HG03469 (cell line): ENCODE measurements at regions not wholly inside any gene's neighbourhood (a gene's known extent, or its start where the extent isn't known, plus 50 kb on each side); places are given as distances from the start of the nearest gene placed in this dataset.
A peak's percentile ranks its signal among the peaks of the same experiment; 100 is the strongest.
"Not testable (repeated sequence)": the region's sequence is repeated elsewhere in the genome, so short reads cannot be mapped to it uniquely, and the experiment has no call there.

Experiments
- ATAC-seq: cut with Tn5 transposase; IDR thresholded peaks from one replicate; pipeline ENCODE4 v1.9.1; 2021; ENCODE audit warnings: mild to moderate bottlenecking, moderate library complexity, moderate number of reproducible peaks; ENCODE audit not compliant: unreplicated experiment

DNA sequence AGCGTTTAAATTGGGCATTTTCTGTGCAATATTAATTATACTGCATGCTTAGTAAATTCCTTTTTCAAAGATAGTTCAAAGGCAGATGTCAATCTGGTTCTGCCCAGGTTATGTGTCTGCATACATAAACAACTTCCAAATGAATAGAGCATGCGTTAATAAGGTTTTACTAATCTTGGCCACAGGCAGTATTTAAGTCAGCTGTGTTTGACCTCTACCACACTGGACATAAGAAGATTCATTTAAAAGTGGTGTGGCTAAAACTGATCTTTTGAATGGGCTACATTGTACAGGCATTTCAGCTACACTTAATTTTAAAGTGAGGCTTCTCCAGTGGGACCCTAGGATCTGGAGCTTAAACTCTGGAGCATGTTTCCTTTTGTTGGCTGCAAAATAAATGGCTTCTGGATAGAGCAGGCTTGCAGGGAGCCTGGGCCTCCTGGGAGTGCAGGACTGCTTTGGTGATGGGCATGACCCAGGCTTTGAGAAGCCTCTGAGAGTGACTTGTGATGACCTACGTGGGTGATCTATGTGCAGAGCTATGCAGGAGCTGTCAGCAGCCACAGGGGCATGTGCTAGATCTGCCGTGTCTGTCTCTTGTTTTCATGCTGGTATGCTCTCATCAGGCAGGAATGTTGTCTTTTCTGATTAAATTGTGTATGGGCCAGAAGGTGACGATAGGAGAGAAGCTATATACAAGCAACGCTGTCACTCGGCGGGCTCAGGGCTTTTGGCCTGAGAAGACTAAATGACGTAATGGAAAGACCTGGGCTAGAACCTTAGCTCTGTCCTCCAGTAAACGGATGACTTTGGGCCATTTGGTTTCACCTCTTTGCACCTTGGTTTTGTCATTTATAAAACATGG is 331.2 kb downstream of the QKI start:
- ATAC-seq: no peak

DNA sequence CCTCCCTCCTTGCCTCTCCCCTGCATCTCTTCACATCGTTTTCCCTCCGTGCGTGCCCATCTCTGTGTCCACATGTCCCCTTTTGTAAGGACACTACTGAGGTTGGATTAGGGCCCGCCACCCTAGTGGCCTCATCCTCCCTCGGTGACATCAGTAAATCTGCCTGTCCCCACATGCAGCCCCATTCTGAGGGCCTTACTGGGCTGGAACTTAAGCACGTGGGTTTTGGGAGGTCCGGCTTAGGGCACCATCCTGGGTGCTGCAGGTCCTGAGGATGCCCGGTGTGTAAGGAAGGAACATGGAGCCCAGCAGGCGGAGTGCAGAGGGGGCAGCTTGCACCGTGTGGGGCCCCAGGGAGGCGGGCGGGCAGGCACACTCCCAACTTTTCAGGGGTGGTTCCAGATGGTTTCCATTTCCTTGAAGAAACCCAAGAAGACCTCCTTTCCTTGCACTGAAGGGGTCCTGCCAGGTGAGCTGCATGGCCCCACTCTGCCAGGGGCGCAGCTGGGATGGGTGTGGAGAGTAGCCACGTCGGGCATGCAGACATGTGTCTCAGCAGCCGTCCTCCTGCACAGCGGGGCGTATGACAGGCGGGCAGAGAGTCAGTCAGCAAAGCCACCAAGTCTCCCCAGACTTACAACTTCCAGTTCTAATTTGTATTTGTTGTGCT is 329.9 kb downstream of the QKI start:
- ATAC-seq: no peak

DNA sequence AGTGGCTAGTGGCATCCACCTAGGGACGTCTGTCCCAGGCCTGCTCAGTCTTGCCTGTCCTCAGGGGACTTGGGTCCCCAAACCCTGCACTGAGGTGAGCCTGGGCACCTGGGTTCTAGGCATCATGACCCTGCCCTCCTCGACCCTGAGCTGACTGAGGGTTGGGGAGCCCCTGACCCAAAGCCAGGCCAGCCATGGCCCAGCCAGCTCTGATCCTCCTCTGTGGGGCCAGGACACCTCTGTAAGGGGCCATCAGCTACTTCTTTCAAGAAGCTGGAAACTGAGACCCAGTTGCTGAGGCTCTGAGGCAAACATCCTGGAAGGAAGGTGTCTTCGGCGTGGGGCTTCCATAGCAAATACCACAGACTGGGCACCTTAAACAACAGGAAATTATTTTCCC is 329.3 kb downstream of the QKI start:
- ATAC-seq: no peak

DNA sequence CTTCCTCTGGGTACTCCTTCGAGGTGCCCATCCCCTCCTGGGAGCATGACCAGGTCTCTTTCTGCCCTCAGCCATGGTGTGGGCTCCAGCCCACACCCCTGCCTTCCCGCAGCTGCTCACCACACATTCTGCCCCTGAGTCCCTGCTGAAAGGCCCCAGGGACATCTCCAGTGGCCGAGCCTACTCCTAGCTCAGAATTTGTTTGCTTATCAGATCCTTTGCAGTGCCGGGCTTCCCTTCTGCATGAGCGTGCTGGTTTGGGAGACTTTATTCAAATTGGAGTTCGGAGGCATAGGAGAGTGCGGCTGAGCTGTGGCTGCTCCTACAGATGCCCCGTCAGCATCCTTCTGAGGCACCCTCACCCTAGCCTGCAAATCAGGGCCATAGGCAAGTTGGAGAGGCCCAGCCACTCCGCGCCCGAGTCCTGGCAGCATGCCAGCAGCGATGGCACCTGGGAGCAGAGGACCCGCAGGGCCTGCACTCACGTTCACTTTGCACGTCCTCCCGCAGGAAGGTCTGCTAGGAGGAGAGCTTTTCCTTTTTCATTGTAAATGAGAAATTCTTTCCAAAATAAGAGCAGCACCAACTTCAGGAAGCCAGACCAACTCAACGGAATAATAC is 327.3 kb downstream of the QKI start:
- ATAC-seq: no peak

DNA sequence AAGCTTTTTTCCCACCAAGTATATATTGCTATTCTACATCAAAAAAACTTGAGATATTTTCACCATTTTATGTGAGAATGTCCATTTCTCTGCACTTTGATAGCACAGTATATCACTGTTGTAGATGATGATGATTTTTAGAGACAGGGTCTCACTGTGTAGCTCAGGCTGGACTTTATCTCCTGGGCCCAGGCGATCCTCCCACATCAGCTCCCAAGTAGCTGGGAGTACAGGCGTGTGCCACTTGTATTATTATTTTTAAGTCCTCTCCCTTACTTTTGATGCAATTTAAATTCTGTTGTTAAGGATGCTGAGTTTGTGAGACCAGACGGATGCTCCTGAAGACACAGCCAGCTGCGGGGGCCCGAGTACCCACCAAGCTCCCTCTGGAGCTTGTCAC is 326.8 kb downstream of the QKI start:
- no peak for ATAC-seq

DNA sequence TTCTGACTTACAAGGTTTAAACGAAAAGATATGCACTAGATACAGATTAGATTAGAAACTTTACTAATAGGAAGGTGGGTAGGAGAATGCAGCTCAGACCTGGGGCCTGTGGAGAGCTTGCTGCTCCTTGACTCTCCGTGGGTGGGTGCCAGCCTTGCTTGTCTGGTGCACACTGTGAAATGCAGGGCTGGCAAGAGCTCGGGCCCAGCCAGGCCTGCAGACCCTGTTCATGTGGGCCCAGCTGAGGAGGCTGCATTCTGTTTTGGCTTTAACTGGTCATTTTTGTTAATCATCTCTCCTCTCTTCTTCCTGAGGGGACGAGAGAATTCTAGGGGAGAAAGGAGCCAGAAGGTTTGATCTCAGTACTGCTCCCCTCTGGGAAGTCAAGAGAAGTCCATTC is 325.4 kb downstream of the QKI start:
- ATAC-seq: no peak

DNA sequence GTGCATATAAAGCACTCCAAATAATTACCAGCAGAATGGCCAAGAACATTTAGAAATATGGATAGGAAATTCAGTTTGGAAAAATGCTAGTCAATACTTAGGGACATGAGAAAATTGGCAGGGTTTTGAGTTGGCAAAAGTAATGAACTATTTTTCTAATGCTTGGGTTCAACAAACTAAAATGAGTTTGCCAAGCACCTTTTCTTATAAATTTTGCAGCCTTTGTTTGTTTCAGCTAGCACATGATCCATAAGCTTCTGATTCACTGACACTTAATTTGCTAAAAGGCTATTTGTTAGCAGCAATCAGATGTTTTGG is 324.8 kb downstream of the QKI start:
- no peak for ATAC-seq

DNA sequence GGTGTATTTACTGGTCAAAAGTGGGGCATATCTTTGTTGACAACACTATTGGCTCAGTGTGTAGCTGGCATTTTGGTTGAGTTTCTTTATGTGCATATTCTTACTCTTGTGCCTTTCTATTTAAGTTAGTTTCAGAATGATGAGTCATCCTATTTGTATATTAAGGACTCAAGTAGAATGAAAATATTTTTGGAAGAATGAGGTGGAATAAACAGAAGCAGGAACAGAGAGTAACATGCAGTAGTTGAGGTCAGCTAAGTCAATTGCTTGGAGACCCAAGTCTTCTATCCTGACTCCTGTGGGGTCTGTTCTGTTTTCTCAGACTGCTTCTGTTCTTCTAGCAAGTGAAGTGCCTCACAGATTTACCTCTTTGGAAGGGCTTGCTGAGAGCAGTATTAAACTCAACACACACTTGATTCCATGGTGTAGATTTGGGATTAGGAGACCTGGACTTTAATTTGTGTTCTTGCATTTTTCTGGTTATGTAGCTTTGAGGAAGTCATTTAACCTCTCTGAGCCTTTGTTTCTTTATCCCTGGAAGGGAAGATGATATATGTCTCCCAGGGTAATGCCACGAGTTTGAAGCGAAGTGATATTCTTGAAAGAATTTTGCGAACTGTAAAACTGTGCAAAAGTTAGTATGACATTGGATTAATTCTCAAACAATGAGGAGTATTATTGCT is 324.3 kb downstream of the QKI start:
- ATAC-seq: peak; percentile 75

DNA sequence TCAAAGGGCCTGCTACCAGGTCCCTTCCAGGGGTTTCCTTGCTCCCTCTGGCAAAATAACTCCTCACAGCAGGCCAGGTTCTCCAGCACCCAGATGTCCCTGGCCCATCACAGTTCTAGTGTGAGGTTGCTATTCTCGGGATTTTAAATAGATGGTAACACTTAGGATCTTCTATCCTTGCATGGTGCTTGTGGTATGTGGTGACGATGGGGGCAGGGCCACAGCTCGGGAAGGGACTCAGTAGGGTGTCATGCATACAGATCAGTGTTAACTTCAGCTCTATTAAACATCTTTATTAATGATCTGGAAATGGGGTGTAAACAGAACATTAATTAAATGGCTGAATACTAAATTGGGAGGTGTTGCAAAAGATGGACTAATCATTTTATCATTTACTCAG is 323.8 kb downstream of the QKI start:
- no peak for ATAC-seq

DNA sequence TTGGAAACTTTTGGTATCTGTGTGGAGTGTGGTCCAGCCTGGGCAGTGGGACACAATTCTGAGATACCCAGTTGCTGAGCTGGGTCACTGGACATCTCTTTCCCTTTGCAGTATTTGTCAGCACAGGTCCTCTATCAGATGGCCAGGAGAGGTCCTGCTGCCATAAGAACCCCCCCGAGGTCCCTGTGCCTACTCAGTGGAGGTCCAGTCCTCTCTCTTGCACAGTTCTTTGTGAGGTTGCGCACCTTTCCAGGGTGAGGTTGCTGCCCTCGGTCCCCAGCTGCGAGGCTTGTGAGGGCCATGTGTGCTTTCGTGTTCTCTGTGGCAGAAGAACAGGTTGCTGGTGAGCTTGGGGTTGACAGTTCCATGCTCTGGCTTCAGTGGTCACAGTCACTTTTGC is 320.6 kb downstream of the QKI start:
- ATAC-seq: no peak

DNA sequence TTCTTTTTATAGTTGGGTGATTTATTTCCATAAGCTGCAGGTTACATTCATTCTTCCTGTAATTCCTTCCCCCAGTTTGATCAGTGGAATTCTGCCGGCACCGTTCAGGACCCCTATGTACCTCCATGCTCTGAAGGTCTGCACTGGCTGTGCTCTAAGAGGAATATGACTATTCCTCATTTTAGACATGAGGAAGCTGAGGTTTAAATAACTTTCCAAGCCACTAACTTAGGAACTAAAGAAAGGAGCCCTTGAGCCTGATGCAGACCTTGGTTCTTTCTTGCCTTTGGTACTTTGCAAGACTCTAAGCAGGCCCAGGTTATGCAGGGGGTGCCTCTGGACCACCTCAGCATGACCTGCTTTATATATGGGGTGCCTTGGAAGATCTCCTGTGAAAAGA is 318.5 kb downstream of the QKI start:
- no peak for ATAC-seq

DNA sequence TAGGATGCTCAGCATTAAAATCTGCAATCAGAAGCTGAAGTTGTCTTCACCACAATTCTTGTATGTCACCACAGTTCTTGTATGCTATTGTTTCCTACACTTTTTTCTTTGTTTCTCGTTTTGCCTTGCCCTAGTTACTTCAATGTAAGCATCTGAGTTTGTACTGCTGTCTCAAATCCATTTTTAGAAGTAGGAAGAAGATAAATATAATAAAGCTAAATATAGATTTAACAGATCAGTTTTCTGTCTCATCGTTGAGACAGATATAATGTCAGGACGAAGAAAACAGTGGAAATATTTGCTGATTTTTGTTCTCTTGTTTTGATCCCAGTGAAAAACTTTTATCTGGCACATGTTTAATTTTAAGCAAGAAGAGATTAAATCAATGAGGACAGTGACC is 318.0 kb downstream of the QKI start:
- ATAC-seq: no peak

DNA sequence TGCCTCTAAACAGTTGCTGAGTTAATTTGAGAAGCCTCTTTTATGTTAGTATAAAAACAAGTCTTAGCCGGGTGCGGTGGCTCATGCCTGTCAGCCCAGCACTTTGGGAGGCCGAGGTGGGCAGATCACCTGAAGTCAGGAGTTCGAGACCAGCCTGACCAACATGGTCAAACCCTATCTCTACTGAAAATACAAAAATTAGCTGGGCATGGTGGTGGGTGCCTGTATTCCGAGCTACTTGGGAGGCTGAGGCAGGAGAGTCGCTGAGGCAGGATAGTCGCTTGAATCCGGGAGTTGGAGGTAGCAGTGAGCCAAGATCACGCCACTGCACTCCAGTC is 317.5 kb downstream of the QKI start:
- not testable (repeated sequence) for ATAC-seq

DNA sequence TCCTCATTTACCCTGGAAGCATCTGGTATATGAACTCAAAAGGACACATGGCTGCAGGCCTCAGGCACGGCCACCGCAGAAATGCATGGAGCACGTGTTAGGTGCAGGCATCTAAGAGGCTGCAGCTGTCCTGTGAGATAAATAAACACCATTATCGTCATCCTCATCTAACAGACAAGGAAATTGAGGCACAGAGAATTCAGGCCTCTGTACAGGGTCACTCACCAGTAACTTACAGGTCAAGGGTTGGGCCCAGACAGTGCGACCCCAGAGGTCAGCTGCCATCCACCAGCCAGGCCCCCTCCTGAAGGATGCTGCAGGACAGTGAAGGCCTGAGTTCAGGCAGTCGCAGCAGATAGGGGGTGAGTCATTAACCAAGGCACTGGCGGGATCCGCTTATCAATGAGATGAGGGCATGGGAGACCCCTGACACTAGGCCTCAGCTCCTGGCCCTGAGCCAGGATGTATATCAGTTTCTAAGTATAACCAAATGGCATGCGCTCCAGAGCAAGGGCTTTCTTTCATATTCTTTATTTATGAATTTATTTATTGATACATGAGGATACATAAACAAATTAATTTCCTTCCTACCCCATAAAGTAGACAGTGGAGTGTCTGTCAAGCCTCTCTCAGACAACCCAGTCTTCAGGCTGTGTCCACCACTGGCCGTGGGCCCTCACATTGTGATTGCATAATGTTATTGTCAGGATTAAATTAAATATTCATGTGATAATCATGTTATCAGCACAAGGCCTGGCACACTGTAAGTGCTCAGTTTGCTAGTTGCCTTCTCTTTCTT is 316.9 kb downstream of the QKI start:
- ATAC-seq: no peak

DNA sequence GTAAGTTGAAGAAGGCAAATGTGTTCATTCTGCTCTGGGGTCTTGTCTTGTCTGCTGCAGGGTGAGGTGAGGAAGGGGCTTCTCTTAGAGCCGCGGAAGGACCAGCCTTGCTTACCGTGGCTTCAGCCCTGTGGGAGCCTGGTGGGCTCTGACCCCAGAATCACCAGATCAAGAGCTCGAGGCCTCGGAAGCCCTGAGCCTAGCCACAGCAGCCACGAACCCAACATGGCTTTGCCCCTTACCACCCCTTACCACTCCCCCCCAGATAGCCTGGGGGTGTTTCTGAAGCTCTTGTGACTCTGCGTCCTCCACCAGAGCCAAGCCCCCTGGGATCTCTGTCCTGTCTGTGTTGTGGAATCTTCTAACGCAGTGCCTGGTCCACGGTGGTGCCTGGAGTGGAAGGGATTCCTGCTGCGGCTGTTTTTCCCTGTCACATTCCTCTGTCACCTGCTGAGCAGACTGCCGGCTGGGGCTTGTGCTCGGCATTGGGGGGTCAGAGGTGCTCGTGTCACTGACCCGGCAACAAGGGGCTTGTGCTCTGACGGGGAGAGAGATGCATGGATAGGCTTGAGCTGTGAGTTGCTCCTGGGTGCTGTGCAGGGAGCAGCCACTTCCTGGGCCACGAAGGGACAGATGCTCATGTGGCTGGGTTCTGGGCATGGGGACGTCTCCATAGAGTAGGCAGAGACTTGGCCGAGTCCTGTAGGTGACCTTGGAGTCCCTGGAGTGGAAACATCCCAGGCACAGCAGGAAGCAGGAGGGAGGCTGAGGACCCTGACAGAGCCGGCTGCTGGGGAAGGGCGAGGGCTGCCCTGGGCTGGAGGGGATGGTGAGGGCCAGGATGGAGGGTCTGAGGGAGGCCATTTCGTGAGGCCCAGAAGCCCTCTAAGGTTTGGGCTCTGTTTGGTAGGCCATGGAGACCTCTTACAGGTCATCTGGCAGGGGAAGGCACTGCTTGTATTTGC is 316.0 kb downstream of the QKI start:
- no peak for ATAC-seq

DNA sequence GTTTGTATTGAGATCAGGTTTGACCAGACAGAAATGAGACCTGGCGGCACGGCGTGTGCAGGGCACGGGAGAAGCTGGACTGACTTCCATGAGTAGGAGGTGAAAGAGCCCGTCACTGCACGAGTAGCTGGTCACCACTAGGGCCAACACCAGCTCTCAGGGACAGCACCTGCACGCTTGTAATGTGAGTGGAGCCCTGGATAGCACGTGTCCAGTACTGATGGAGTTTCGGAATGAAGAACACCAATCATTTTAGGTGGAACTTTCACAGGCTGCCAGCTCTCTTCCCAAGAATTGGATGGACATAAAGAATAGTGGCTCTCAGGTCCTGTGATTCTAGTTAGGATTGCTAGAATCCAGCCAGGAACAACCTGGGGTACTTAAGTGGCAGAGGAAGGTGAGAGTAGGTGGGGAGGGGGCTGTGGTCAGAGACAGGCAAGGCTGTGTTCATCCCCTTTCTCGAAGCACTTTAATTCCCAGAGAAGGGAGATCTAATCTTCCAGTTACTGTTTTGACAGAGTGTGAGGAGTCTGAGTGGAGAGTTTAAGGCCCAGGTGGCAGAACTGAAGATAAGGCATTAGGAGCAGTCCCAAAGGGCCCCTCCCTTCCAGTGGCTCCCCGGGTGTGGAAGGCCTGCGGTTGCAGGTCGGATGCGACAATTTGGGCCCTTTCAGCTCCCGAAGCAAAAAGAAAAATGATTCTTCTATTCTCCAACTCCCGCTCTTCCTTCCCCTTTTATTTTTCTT is 314.8 kb downstream of the QKI start:
- no peak for ATAC-seq

DNA sequence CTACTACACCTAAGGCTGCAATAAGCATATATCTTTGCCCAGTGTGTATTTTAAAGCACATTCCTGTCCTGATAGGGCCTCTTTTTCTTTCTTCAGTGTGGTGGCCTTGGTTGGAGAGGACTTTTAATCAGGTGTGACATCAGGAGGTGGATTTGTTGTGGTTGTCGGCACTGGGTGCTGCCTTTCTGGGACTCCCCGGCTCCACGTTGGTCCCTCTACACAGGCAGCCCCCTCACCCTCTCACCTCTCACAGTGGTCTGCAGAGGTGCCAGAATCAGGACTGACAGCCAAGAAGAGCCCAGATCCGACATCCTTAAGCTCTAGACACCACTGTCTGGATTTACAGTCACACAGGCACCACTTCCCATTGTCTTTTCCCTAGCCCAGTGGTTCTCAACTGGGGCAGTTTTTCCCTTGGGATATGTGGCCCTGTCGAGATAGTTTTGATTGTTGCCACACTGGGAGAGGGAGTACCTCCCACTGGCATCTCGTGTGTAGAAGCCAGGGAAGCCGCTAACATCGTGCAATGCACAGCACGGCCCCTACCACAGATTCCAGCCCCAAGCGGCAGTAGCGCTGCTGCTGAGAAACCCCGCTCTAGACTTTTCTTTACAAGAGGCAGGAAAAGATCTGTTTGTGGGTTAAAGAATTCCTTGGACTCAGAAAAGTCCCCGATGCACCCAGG is 314.1 kb downstream of the QKI start:
- no peak for ATAC-seq

DNA sequence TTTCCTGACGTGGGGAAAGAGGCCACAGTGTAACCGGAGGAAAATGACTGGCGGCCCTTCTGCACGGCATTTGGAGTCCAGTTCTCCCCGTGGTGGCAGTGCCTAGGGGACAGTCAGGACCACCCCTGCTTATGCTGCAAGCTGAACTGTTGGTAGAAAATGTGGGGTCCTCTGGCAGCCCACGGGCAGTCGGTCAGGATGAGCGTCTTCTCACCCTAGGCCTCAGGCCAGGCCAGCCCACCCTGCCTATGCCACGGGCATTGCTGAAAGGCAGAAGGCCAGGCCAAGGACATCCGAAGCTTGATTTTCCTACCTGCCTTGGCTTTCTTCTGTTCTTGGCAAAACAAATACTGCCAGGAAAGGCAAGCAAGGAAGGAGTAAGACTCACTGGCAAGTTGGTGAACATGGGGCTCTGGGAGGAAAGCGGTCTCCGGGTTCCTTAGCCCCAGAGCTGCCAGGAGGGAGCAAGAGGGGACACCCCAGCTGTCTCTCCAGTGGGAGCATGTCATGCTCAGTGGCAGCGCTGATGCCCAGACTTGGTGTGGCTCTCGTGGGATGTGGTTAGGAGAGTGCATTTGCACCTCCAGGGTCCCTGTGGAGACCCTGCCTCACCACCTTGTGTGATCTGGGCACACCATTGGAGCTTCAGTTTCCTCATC is 311.6 kb downstream of the QKI start:
- no peak for ATAC-seq
